HG03066 (cell line): ENCODE measurements at regions not wholly inside any gene's neighbourhood (a gene's known extent, or its start where the extent isn't known, plus 50 kb on each side); places are given as distances from the start of the nearest gene placed in this dataset.

ENCODE experiments used
- ATAC-seq: cut with Tn5 transposase; IDR thresholded peaks from one replicate; pipeline ENCODE4 v1.9.1; 2021; ENCODE audit warnings: low read depth; ENCODE audit not compliant: unreplicated experiment

- ATAC-seq: no peak
These were observed 109.8 kb downstream of the DDX1 start for GRCh38 chr2:15701341-15701907.

- ATAC-seq: no peak
These were observed 110.3 kb downstream of the DDX1 start for GRCh38 chr2:15701991-15702390.

- no peak for ATAC-seq
These were observed 110.8 kb downstream of the DDX1 start for GRCh38 chr2:15702452-15702851.

- ATAC-seq: no peak
These were observed 111.7 kb downstream of the DDX1 start for GRCh38 chr2:15703365-15703869.

GRCh38 chr2:15704086-15704787 lies 112.6 kb downstream of the DDX1 start:
- no peak for ATAC-seq

GRCh38 chr2:15704788-15705115 lies 113.1 kb downstream of the DDX1 start:
- no peak for ATAC-seq

- no peak for ATAC-seq
These were observed 113.6 kb downstream of the DDX1 start for GRCh38 chr2:15705310-15705709.

- no peak for ATAC-seq
These were observed 114.2 kb downstream of the DDX1 start for GRCh38 chr2:15705839-15706386.

GRCh38 chr2:15706424-15706823 lies 114.8 kb downstream of the DDX1 start:
- no peak for ATAC-seq

- ATAC-seq: no peak
These were observed 115.4 kb downstream of the DDX1 start for GRCh38 chr2:15706986-15707632.

- no peak for ATAC-seq
These were observed 116.5 kb downstream of the DDX1 start for GRCh38 chr2:15708161-15708560.

GRCh38 chr2:15708865-15709820 lies 117.5 kb downstream of the DDX1 start:
- ATAC-seq: no peak

- ATAC-seq: no peak
These were observed 119.6 kb downstream of the DDX1 start for GRCh38 chr2:15711126-15711860.

GRCh38 chr2:15712551-15713342 lies 121.1 kb downstream of the DDX1 start:
- no peak for ATAC-seq

GRCh38 chr2:15713475-15713874 lies 121.8 kb downstream of the DDX1 start:
- no peak for ATAC-seq

- no peak for ATAC-seq
These were observed 122.3 kb downstream of the DDX1 start for GRCh38 chr2:15714002-15714401.

- no peak for ATAC-seq
These were observed 122.9 kb downstream of the DDX1 start for GRCh38 chr2:15714609-15715008.

- ATAC-seq: no peak
These were observed 123.9 kb downstream of the DDX1 start for GRCh38 chr2:15715596-15715995.
